Vagina (tissue), 2 donors: ENCODE measurements at regions not wholly inside any gene's neighbourhood (a gene's known extent, or its start where the extent isn't known, plus 50 kb on each side); places are given as distances from the start of the nearest gene placed in this dataset.
"Not testable (repeated sequence)": the region's sequence is repeated elsewhere in the genome, so short reads cannot be mapped to it uniquely, and the experiment has no call there.

Experiments used
- DNase-seq, 2 donors: peaks; one replicate each; pipeline ENCODE4 v3.0.0-alpha.2; 2017; ENCODE audit errors: extremely low spot score in 2 of 2
- H3K27ac ChIP-seq: fragments of 200-600 bp; sonication (generic); one replicate; pipeline ENCODE4 v1.5.1; 2019
- H3K27me3 ChIP-seq: fragments of 200-600 bp; sonication (generic); one replicate; pipeline ENCODE4 v1.5.1; 2019
- H3K36me3 ChIP-seq, 2 donors: fragments of 200-600 bp; sonication (generic); one replicate each; pipeline ENCODE4 v1.5.1; 2017 to 2019
- H3K4me1 ChIP-seq: fragments of 200-600 bp; sonication (generic); one replicate; pipeline ENCODE4 v1.5.1; 2019
- H3K4me3 ChIP-seq, 2 donors: fragments of 200-600 bp; sonication (generic); 1 replicate in 1 of 2; 2 replicates in 1 of 2; pipeline ENCODE4 v1.5.1; 2016 to 2019
- H3K9me3 ChIP-seq: fragments of 200-600 bp; sonication (generic); one replicate; pipeline ENCODE4 v1.5.1; 2019
- POLR2A ChIP-seq, 2 donors: fragments of 450-650 bp; IDR thresholded peaks; one replicate each; pipeline ENCODE4 v1.6.1; 2017; ENCODE audit warnings: antibody characterized with exemption in 2 of 2, mild to moderate bottlenecking in 2 of 2, moderate library complexity in 2 of 2
- POLR2AphosphoS5 ChIP-seq, 2 donors: sonication (generic); formaldehyde crosslinking; IDR thresholded peaks; one replicate each; pipeline ENCODE4 v1.9.0; 2017; ENCODE audit warnings: antibody characterized with exemption in 2 of 2, mild to moderate bottlenecking in 2 of 2, low read depth in 1 of 2; ENCODE audit not compliant: insufficient read depth in 1 of 2
- intact Hi-C: fragments of 100-400 bp; cut with DNase I; formaldehyde crosslinking; loops from one replicate; pipeline ENCODE4 v1.15.1; 2023
- TF ChIP-seq, protein P1 (sequence below), 3 experiments: fragments of 450-650 bp in 2 of 3; fragments of 200-600 bp in 1 of 3; sonication (generic) in 1 of 3; IDR thresholded peaks; one replicate each; pipeline ENCODE4 v1.5.1; 2017 to 2019; ENCODE audit warnings: antibody characterized with exemption in 3 of 3, mild to moderate bottlenecking in 2 of 3, moderate library complexity in 2 of 3

DNA sequence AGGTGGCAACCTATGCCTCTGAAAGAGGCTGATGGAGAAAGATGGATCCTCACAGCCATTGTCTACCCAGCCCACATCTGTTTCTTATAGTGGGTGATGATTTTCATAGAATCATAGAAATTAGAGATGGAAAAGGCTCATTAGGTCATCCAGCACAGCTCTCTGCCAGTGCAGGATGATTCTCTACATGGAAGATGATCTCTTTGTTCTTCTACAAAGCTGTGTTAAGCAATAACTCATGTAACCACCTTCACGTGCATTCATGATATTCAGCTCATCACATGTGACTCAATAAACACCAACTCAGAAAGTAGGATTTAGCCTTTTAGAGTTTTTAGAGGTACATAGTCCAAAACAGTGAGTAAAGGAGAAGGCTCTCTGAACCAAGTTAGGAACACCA lies 539.4 kb upstream of the ID2 start:
- H3K9me3 ChIP-seq: no peaks in the 10 kb centered on the region
- no peaks in the 10 kb centered on the region for H3K27me3 ChIP-seq
- H3K4me1 ChIP-seq: no peaks in the 10 kb centered on the region
- intact Hi-C loops: no loop called here
- H3K36me3 ChIP-seq: no peaks in the 10 kb centered on the region
- TF ChIP-seq, protein P1, sequence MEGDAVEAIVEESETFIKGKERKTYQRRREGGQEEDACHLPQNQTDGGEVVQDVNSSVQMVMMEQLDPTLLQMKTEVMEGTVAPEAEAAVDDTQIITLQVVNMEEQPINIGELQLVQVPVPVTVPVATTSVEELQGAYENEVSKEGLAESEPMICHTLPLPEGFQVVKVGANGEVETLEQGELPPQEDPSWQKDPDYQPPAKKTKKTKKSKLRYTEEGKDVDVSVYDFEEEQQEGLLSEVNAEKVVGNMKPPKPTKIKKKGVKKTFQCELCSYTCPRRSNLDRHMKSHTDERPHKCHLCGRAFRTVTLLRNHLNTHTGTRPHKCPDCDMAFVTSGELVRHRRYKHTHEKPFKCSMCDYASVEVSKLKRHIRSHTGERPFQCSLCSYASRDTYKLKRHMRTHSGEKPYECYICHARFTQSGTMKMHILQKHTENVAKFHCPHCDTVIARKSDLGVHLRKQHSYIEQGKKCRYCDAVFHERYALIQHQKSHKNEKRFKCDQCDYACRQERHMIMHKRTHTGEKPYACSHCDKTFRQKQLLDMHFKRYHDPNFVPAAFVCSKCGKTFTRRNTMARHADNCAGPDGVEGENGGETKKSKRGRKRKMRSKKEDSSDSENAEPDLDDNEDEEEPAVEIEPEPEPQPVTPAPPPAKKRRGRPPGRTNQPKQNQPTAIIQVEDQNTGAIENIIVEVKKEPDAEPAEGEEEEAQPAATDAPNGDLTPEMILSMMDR (IDR thresholded peaks at IDR 0.05): no peak
- no peak for TF ChIP-seq POLR2A (IDR thresholded peaks at IDR 0.05)
- no peak for TF ChIP-seq POLR2AphosphoS5 (IDR thresholded peaks at IDR 0.05; ENCODE audit: insufficient read depth in 1 of 2, low read depth in 1 of 2)
- DNase-seq: no peak
- H3K4me3 ChIP-seq: no peak overlapping the region
- H3K27ac ChIP-seq: no peak overlapping the region

DNA sequence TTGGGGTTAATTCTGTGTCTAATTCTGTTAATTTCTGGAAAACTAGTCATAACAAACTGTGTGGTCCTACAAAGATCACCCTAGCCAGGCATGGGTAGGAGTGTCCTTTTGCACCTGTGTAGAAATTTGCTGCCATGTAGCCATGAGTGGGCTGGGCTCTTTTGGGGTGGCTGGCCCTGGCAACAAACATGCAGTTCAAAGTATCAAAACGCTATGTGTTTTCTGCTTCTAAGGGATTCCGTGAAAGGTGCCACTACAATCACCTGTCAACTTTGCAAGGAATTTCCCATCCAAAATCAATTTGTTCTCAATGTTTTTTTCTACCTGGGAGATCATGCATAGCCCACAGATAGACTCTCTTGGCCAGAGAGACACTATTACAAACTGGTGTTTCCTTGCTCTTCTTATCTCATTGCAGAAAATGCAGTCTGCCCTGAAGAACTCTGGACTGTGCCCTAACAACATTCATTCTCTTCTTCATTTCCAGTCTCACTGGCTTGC lies 537.7 kb upstream of the ID2 start:
- intact Hi-C loops: no loop called here
- H3K27ac ChIP-seq: no peak overlapping the region
- no peak overlapping the region for H3K4me3 ChIP-seq
- H3K4me1 ChIP-seq: no peaks in the 10 kb centered on the region
- no peaks in the 10 kb centered on the region for H3K9me3 ChIP-seq
- no peaks in the 10 kb centered on the region for H3K27me3 ChIP-seq
- TF ChIP-seq POLR2A (IDR thresholded peaks at IDR 0.05) (no peak), POLR2AphosphoS5 (IDR thresholded peaks at IDR 0.05; ENCODE audit: insufficient read depth in 1 of 2, low read depth in 1 of 2) (no peak)
- TF ChIP-seq, protein P1 (IDR thresholded peaks at IDR 0.05): no peak
- H3K36me3 ChIP-seq: no peaks in the 10 kb centered on the region
- DNase-seq: no peak

DNA sequence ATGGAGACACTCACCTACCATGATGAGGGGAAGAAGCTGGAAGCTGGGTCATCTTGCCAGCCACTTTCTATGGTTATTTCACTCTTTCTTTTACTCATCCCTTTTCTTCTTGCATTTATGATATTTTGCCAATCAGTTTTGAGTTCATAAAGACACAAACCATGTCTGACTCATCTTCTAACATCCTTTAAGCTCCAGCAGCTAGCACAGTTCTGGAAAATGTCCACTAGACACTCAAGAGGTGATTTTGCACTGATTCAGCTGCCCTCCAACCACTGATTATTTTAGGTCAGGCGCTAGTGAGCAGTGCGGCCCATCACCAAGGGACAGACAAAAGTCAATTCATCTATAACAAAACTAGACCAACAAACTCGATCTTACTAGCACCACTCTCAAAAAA lies 537.1 kb upstream of the ID2 start:
- DNase-seq: no peak
- H3K4me3 ChIP-seq: no peak overlapping the region

DNA sequence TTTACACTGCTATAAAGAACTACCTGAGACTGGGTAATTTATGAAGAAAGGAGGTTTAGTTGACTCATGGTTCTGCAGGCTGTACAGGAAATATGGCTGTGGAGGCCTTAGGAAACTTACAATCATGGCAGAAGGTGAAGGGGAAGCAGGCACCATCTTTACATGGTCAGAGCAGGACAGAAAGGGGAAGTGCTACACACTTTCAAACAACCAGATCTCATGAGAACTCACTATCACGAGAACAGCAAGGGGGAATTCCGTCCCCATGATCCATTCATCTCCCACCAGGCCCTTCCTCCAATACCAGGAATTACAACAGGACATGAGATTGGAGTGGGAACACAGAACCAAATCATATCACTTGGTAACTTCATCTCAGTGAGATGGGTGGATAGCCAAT lies 536.5 kb upstream of the ID2 start:
- DNase-seq, H3K27me3 ChIP-seq, H3K36me3 ChIP-seq, H3K4me1 ChIP-seq, H3K4me3 ChIP-seq, H3K27ac ChIP-seq, intact Hi-C loops, H3K9me3 ChIP-seq: not testable (repeated sequence)

More for the DNA sequence above, 537.1 kb upstream of the ID2 start:
- TF ChIP-seq, protein P1 (IDR thresholded peaks at IDR 0.05): no peak
- no peak for TF ChIP-seq POLR2A (IDR thresholded peaks at IDR 0.05)
- no peak for TF ChIP-seq POLR2AphosphoS5 (IDR thresholded peaks at IDR 0.05; ENCODE audit: insufficient read depth in 1 of 2, low read depth in 1 of 2)
- no peaks in the 10 kb centered on the region for H3K9me3 ChIP-seq
- H3K4me1 ChIP-seq: no peaks in the 10 kb centered on the region
- no peaks in the 10 kb centered on the region for H3K27me3 ChIP-seq
- no peaks in the 10 kb centered on the region for H3K36me3 ChIP-seq
- H3K27ac ChIP-seq: no peak overlapping the region
- intact Hi-C loops: no loop called here

DNA sequence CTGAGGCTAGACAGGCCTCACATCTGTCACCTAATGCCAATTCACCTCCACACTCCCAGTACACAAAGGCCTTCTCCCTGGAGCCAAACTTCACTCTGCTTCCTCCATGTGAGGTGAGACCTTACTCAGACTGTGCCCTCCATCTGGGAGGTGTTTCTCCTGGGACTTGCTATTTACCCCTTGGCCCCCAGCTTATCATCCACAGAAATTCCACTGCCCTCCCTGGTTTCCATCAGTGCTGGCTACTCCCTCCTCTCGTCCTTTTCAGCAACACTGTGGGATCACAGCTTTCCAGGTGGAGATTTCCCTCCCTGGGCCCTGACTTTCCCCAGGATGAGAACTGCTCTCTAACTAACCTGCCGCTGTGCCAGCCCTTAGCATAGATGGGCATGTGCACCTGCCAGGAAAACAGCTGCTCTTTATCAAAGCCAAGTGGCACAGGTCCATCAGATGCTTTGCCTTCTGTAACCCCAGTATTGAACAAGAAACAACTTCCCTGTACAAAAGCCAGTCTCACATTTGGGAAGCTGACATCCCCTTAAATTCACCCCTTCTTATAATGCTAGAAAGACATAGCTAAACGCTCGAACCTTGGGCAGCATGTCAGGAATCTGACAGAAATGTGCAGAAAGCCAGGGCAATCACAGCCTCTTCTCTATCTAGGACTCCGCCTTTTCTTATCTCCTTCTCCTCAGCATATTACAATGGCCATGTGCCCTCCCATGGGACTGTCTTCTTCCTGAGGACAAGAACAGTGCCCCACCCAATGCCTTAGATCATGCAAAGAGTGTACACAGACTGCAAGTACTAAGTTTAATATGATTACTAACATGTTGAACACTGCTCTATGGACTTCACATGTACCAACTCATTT lies 535.5 kb upstream of the ID2 start:
- Histone ChIP-seq H3K4me3 (no peak overlapping the region), H3K27ac (no peak overlapping the region), H3K9me3 (no peaks in the 10 kb centered on the region), H3K27me3 (no peaks in the 10 kb centered on the region), H3K36me3 (no peaks in the 10 kb centered on the region), H3K4me1 (no peaks in the 10 kb centered on the region)
- DNase-seq: no peak
- intact Hi-C loops: no loop called here
- TF ChIP-seq, protein P1 (IDR thresholded peaks at IDR 0.05): no peak
- no peak for TF ChIP-seq POLR2A (IDR thresholded peaks at IDR 0.05)
